H54 (cell line): ENCODE measurements at regions not wholly inside any gene's neighbourhood (a gene's known extent, or its start where the extent isn't known, plus 50 kb on each side); places are given as distances from the start of the nearest gene placed in this dataset.

Source experiments
- DNase-seq: peaks from one replicate; pipeline ENCODE4 v3.0.0; 2011; ENCODE audit warnings: low spot score, mixed read lengths; ENCODE audit not compliant: insufficient read length
- FAIRE-seq: peaks from 3 replicates; lab custom pipeline; 2011; peaks lifted over from hg19 to GRCh38; lab: Jason Lieb, UNC
- POLR2A ChIP-seq: IDR thresholded peaks from 2 replicates; pipeline ENCODE4 v1.6.1; 2011; ENCODE audit warnings: low read depth, mild to moderate bottlenecking, low read length

DNA sequence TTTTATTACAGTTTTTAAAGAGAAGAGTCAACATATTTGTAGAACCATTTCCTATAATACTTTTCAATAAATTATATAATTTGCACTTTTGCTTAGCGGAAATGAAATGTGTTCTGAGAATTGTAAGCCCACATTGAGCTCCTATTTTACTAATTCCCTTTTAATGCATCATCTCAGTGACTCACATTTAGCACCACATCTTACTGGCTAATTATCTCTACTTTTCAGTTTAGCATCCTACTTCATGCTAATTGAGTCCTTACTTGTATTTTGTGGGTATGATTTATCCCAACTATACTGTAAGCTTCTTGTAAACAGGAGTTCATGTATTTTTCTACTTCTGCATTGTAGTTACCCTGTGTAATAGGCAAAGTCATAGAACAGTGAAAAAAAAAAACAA is 67.5 kb downstream of the TMX1 start:
- no peak for DNase-seq
- no peak for FAIRE-seq
- TF ChIP-seq POLR2A = no peak

DNA sequence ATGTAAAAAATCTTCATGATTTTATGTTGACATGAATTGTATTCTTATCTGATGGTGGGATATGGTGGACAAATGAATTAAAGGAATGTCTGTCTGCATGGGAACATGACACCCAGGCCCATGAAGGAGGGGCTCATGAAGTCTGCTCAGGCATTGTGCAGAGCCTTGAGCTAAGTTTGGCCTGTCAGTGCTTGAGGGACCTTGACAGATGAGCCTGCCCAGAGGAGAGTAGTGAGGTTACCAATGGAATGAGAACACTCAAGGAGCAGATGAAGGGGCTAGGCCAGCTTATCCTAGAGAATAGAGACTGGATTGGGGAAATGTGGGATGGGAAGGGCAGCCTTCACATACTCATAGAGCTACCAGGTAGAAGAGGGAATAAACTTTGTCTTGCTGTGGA is 68.8 kb downstream of the TMX1 start:
- no peak for FAIRE-seq
- TF ChIP-seq POLR2A = no peak
- no peak for DNase-seq

DNA sequence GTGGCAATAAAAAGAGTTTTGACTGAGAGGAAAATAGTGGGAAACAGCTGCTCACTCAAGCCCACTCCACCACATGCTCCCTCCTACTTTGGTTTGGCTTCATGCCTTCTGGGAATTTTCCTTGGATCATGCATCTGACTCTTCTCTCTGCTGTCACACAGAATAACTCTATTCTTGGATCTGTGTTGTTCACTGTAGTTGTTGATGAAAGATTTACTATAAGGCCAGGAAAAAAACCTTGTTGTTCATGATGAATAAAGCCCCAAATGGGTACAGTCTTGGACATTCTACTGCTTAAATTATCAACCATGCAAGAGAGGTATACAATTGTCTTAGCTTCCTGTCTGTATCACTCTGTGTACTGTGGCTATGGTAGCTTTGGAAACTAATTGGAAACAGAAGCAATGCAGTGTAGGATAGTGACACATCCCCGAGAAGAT is 70.5 kb downstream of the TMX1 start:
- no peak for TF ChIP-seq POLR2A
- FAIRE-seq (no peak), DNase-seq (no peak)

DNA sequence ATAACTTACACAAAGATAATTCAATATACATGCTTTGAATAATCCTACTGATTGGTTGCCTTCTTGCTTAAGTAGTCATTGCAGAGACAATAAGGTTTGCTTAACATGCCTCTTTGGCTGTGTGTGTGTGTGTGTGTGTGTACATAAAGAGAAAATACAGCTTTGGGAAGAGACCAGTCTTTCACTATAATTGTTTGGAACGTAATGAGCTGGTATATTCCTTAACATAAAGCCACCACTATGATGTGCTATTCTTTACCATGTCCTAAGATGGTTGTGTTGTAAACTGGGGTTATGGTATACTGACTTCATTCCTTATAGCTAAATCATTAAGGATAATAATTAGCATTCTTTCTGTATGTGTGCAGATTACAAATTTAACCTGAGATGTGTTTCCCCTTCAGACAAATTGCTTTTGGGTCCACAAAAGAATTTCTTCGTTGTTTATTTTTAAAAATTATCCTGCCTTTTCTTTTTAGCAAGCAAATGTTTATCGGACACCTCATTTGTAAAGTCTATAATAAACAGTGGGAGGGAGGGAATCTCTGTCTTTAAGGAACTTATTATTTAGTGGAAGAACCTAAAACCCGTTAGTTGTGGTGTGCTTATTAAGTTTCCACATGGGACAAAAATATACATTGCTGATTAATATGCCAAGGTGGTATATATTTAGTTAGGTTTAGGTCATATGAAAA is 74.4 kb downstream of the TMX1 start:
- no peak for TF ChIP-seq POLR2A
- DNase-seq = no peak
- no peak for FAIRE-seq

- no peak for DNase-seq
- no peak for TF ChIP-seq POLR2A
- FAIRE-seq = no peak
Measured at GRCh38 chr14:51317373-51317772, 77.3 kb downstream of the TMX1 start.

GRCh38 chr14:51318813-51319597 is 79.0 kb downstream of the TMX1 start:
- DNase-seq (no peak), FAIRE-seq (no peak)
- TF ChIP-seq POLR2A = no peak

DNA sequence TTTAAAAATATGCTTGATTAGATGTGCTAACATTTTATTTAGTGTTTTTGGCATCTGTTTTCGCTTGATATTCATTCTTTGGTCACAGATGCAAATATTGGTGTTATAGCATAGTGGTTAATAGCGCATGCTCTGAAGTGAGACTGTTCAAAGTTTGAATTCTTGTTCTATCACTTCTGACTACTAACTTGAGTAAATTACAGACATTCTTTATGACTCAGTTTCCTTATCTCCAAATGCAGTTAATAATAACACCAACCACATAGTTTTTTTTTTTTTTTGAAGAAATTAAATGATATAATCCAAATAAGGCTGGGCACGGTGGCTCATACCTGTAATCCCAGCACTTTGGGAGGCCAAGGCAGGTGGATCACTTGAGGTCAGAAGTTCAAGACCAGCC is 81.0 kb downstream of the TMX1 start:
- TF ChIP-seq POLR2A = no peak
- FAIRE-seq = no peak
- DNase-seq = no peak

DNA sequence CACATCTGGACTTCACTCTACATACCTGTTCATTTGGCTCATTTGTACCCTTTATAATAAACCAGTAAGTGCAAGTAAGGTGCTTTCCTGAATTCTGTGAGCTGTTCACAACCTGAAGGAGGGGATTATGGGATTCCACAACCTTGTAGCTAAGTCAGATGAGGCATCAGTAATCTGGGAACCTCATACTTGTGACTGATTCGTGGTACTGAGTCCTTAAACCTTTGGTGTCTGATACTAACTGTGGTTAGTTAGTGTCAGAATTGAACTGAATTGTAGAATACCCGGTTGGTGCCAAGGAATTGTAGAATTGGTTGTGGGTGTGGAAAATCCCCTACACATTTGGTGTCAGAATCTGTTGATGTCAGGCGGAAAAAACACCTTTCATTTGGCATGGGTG is 83.4 kb downstream of the TMX1 start:
- DNase-seq (no peak), FAIRE-seq (no peak)
- TF ChIP-seq POLR2A = no peak

DNA sequence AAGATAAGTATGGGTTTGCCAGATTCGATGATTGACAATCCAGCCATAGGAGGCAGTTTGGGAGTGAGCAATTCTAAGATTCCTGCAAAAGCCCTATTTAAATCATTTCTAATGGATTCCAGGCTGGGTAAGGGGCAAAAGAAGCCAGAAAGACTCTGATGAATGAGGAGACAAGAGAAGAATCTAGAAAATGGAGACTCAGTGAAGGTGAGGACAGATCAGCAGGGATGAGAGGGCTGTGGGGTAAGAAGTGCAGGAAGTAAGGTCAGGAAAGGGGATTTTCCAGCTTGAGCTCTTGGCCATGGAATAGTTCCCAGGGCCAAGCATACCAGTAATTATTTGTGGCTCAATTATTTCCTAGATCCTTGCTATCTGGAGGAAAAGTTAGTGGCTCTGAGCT is 87.3 kb downstream of the TMX1 start:
- no peak for TF ChIP-seq POLR2A
- no peak for FAIRE-seq
- DNase-seq = no peak

DNA sequence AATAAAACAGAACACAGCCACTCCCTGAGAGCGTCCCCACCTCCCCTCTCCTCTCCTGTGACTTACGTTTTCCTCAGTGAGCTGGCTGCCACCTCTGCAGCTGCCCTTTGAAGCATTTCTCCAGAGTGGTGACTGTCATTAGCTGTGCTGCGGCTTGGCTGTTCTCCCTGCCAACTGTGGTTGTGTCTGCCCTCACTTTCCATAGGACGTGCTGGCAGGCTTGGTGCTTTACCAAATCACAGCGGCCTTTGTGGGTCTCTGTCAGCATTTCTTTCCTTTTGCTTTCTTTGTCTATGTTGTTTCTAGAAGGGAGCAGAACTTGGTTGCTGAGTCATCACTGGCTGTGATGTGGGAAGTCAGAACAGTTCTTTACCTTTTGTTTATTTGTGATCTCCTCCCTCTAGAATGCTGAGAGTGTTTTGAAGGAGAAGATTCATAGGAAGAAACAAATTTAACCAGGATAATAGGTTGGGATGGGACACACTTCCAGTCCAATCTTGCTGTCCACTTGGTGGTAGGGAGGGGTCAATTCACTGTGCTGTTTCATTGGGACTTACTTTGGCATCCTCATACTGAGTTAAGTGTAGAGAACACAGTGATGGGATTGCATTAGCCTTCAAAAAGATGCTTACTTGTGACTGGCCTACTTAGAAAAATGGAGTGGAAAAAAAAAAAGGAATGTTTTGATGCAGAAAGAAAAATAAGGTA is 88.2 kb downstream of the TMX1 start:
- no peak for DNase-seq
- peak; percentile 86 for FAIRE-seq
- TF ChIP-seq POLR2A = no peak

- no peak for DNase-seq
- no peak for FAIRE-seq
- TF ChIP-seq POLR2A = no peak
Measured at GRCh38 chr14:51328772-51329353, 88.8 kb downstream of the TMX1 start.

- TF ChIP-seq POLR2A = no peak
- DNase-seq (no peak), FAIRE-seq (no peak)
Measured at GRCh38 chr14:51331486-51332367, 91.7 kb downstream of the TMX1 start.

- TF ChIP-seq POLR2A = no peak
Measured at GRCh38 chr14:51333299-51333698, 93.3 kb downstream of the TMX1 start.

More at GRCh38 chr14:51333299-51333698, 93.3 kb downstream of the TMX1 start:
- DNase-seq = no peak
- no peak for FAIRE-seq
